ENCODE measurements at regions not wholly inside any gene's neighbourhood (a gene's known extent, or its start where the extent isn't known, plus 50 kb on each side); places are given as distances from the start of the nearest gene placed in this dataset.

DNA sequence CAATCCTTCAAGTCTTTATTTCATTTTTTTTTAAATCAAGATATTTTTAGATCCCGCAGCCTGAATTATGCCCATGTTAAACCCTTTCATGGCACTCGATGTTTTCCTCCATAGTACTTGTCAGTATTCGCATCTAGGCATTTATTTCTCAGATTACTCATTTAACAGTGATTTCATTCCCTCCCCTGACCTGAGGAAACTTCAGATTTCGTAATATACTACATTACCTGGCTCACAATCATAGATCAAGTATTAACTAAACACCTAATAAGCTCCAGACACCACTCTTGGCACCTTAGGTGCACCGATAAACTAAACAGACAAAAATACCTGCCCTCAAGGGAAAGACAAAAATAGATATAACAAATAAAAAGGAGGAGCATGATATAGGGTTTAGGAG lies 413.2 kb upstream of the GJE1 start:
- TF ChIP-seq EZH2 (IDR thresholded peaks at IDR 0.05) (no peak), CTCF (IDR thresholded peaks at IDR 0.05) (no peak), EZH2phosphoT487 (IDR thresholded peaks at IDR 0.05) (no peak)
